NCI-H748 treated with DMSO at 0.1 percent for 48 hours (cell line): ENCODE measurements at regions not wholly inside any gene's neighbourhood (a gene's known extent, or its start where the extent isn't known, plus 50 kb on each side); places are given as distances from the start of the nearest gene placed in this dataset.

Experiments
- DNase-seq: peaks from one replicate; lab custom pipeline; 2025; lab: John Stamatoyannopoulos, UW

DNA sequence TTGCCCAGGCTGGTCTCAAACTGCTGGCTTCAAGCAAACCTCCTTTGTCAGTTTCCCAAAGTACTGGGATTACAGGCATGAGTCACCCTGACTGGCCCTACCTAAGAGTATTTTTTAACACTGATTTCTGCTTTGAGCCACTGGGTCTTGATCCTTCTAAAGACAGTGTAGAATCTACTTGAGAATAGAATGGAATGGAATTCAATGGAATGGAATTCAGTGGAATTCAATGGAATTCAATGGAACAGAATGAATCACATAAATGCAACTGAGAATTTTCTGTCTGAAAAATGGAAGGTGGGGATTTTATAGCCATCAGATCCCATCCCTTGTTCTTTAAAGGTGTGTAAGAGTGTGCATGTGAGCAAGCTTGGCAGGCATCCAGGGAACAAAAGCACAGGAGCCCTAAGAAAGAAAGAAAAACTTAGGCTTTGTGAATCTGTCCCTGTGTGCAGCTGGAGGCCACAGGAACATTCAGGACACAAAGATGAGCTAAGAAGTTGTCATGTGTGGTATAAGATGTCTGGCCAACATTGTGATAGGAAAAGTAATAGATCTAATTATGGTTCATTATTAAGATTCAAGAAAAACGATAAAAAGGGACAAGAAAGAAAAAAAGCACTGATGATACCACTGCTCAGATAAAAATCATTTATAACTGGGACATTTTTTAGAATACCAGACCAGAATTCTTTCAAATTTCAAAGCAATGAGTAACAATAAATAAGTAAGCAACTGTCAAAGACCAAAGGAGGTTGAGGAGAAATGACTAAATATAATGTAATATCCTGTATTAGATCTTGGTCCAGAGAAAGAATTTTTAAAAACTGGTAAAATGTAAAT, 681.0 kb upstream of the GJE1 start:
- DNase-seq: no peak

DNA sequence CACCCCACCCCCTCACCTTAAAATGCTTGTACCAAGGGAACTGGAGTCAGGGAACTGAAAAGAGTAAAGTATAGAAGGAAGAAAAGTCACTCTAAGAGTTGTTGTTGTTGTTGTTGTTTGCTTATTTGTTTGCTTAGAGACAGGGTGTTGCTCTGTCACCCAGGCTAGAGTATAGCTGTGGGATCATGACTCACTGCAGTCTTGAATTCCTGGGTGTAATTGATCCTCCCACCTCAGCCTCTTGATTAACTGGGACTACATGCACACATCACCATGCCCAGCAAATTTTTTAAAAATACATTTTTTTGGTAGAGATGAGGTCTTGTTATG, 681.6 kb upstream of the GJE1 start:
- DNase-seq: no peak

DNA sequence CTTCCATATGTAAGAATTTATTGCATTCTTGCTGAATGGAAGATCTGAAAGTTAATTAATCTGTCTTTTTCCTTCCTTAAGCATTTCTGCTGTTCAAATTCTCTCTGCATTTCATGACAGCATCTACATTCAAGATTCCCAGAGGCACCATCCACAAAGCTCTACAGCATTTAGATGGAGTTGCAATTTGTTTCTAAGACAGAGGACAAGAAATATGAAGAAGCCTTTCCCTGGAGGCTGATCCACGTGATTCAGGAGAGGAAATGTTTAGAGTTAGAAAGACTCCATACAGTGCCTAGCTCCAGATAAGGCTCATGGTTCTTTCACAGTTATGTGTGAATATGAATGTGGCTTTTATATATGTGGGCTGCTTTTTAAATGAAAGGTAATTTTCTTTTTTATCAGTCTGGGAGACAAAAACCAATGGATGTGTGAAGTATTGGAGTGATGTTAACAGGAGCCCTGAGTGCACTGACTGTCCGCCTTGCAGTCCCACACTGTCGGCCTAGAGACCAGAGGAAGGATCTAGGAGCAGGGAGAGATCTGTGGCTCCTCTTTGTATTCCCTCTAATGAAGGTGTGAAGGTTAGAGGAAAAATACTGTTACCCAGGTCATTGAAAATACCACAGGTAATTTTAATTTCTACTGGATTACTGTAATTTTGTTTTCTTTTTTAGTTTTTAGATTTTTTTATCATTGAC, 686.6 kb upstream of the GJE1 start:
- DNase-seq: no peak

DNA sequence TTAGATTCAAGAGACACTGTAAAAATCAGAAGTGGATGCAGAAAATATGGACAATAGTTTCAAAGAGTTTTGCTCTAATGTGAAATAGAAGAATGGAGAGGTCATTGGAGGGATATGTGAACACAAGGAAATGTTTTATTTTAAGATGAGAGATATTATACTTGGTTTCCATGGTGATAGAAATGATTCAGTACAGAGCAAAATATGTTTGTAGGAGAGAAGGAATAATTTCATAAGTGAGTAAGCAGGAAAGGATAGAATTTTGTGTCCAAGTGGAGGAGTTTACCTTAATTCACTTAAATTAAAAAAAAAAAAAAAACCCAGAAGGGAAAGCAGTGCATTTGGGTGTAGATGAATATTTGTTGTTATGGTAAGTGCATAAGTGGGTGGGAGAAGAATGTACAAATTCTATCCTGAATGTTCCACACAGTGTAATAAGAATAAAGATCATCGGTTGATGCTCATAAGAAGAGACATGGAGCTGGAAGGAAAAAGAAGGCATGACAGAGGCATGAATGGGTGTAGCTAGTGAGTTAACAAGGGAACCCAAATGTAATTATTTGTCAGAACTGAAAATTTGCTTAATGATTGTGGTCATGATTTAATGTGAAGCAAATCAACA, 688.9 kb upstream of the GJE1 start:
- DNase-seq: no peak

DNA sequence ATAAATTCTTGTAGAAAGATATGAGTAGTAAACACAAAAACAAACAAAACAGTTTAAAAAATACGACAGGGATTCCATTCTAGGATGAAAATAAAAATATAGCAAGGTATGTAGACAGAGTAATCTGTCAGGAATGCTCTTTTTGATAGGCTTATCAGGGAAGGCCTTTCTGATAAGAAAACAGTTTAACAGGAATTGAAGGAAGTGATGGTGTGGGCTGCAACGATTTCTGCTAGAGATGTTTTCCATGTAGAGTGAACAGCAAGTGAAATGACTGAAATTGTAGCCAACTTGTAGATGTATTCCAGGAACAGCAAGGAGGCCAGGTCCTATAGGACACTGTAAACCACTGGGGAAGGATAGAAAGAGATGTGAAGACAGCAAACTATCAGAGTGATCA, 689.7 kb upstream of the GJE1 start:
- no peak for DNase-seq

DNA sequence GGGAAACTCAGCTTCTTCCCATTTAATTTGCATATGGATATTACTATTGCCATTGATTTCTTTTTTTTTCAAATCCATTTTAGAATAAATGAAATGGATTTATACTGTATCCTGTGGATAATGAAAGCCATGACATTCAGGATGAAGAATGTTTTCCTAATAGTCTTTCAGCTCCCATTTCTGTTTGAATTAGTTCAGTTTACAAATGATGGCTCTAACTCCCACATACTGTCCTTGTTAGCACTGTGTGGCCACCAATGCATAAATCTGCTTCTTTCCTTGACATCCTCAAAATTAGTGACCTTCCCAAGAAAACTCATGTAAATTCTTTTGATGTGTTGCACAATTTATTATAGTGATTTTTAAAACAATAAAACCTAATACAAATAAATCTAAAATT, 693.2 kb upstream of the GJE1 start:
- DNase-seq: no peak

DNA sequence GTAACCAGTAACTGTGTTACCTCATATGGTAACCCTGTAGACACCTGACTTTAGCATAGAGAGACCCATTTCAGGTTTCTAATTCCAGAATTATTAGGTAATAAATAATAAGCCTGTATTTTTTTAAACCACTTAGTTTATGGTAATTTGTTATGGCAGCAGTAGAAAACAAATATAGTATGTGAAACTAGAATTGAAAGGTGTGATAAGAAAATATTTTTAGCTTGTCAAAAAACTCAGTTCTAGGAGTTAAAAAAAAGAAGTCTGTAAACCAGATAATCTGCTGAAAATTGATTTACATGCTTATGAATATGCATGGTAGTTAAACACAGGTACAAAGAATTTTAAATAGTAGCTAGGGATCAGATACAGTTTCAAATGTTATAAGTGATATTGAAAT, 695.0 kb upstream of the GJE1 start:
- DNase-seq: no peak

DNA sequence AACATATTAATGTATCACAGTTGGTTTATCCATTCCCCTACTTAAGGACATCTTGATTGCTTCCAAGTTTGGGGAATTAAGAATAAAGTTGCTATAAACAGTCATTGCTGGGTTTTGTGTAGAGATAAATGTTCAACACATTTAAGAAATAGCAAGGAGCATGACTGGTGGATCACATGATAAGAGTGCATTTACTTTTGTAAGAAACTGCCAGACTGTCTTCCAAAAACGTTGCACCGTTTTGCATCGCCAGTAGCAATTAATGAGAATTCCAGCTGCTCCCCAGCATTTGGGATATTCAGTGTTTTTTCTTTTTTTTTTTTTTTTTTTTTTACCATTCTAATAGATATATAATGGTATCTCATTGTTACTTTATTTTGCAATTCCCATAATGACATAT, 695.7 kb upstream of the GJE1 start:
- DNase-seq: no peak

DNA sequence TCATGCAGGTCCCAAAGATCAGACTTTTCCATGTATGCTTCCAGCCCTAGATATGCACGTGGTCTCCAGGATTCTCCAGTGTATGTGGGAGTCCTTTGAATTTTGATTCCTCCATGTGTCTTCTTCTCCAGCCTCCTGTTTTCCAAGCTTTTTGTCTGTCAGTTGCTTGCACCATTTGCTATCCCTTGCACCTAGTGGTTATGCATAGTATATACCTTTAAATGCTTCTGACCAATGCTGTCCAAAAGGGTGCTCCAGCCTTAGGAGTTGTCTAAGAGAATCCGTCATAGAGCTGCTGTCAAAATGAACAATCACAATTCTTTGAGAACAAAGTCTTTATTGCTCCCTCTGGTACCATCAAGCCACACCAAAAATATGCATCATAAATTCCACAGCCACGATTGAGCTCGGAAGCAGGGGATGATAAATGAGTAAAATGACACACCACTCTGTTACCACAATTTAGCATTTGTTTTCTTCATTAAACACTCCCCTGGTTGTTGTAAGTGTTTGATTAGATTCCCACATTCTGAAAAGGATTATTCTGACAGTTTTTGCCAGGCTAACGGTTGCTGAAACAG, 706.2 kb upstream of the GJE1 start:
- no peak for DNase-seq

DNA sequence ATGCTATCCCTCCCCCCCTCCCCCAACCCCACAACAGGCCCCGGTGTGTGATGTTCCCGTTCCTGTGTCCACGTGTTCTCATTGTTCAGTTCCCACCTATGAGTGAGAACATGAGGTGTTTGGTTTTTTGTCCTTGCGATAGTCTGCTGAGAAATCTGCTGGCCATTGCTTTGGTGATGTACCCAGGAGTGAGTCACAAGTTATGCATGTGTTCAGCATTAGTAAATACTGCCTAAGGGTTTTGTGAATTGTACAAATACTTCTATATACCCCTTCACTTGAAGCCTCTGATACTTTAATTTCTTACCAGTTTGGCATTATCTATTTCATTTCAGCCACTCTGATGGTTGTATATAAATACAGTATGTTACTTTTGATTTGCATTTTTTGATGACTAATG, 711.3 kb upstream of the GJE1 start:
- DNase-seq: no peak

DNA sequence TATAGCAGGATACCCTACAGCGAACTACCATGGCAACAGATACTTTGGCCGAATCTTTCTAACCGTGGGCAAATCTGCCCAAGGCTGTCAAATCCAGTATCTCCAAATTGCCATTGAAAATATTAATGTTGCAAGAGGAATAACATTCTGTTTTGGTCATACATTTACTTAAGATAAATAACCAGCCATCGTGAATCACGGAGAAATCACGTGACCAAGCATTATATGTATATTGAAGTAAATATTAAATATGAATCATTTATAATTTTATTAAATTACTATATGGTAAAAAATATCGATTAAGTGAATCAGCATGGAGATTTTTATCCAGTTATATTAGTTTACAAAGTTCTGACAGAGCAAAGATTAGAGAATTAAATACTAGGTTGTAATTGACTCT, 714.6 kb upstream of the GJE1 start:
- DNase-seq: no peak

DNA sequence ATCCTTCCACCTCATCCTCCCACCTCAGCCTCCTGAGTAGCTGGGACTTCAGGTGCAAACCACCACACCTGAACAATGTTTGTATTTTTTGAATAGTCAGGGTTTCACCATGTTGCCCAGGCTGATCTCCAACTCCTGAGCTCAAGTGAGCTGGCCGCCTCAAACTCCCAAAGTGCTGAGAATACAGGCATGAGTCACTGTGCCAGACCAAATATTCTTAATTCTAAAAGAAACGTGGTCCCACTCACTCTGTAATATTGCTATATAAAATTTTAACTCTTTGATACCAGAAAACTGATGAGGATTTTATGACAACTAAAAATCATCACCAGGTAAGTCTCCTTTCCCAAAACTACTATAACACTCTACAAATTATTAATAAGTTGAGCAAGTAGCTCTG, 716.8 kb upstream of the GJE1 start:
- no peak for DNase-seq

DNA sequence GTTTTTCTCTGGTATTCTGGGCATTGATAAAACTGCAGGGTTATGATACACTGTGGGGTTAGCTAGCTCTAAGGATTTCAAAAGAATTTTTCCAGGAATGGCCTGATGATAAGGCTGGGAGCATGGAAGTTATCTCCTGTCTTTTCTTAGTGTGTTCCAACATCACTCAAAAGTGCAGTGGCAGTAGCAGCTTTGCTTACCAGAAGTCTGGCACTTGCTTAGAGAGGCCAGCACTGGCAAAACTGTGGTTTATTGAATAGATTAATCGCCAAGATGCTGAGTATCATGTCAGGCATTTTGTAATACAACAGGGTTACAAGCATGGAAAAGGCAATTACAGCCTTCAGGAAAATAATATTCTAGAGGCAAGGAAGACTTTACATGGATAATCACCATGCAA, 719.5 kb upstream of the GJE1 start:
- no peak for DNase-seq

DNA sequence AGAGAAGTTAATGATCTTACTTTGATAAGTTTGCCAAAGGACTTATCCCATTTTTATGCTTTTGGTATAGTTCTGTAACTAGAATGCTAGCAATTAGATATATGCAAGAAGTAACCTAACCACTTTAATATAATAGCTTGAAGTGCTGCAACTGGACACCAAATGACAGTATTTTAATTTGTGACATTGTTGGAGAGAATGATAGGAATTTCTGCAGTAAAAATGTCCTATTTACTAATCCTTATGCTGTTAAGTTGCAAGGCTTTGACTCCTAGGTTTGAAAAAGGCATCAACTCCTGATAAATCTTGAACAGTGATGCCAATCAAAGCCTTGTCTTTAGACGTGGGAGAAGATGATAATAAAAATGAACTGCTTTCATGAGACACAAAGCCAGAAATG, 726.0 kb upstream of the GJE1 start:
- no peak for DNase-seq

DNA sequence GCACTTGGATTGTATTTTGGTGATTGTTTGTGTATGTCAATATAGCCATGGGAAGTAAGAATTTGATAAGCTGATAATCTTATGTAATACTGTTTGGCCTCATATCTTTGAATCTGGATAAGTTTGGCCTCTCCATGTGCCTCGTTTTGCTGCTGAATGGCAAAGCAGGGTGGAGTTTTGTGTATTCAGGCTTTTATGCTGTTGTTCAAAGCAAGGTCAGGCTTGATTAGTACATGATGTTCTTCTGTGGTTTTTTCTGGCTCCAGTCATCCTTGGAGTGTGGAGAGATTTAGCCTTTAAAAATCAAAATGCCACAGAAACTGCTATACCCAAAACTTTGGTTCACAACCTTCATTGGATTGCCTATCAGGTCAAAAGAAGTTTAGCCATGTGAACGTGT, 728.9 kb upstream of the GJE1 start:
- no peak for DNase-seq

DNA sequence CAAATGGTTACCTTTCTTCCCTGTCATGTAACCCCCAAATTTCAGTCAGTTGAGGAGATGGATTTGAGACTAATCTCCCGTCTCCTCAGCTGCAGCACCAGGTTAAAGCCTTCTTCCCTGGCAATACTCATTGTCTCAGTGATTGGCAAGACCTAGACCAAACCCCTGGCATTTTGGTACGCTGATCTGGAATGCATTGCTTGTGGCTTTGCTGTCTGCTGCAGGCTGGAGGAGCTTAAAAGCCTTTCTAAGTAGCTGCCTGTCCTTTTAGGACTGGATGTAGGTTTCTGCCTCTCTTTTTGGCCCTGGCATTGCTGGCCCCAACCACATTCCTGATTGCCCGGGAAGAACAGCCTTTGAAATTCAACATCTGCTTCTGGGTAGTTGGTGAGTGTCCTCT, 729.6 kb upstream of the GJE1 start:
- no peak for DNase-seq

DNA sequence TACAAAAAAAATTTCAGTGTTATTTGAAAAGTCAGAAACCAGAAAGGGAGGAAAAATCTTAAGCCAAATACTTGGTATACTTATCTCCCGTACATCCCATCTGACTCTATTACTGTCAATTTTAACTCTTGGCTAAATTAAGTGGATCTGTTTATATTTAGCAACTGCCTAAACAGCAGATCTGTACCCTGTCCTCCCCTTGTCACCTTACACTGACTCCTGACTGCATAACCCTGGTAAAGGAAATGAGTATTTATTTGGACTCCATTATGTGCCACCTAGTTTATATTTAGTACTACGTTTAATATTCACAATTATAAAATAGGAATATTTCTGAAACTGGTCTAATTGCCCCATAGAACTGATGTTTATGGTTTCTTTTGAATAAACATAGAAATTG, 730.2 kb upstream of the GJE1 start:
- no peak for DNase-seq

DNA sequence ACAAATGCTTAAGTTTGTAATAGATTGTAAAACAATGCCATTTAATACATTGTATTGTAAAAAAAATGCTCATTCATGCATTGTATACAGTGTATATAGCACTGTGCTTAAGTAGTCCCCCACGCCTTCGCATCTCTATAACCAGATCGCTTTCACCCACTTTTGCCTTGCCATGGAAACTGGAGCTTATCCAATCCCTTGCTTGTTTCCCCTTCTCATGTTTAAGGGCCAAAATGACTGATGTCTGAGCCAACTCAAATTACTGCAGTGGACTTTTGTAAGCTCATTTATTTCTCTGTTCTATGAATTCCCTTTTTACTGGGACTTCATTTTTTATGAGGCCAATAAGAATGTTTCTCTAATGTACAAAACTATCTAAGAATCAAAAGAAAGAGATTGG, 730.9 kb upstream of the GJE1 start:
- DNase-seq: no peak

DNA sequence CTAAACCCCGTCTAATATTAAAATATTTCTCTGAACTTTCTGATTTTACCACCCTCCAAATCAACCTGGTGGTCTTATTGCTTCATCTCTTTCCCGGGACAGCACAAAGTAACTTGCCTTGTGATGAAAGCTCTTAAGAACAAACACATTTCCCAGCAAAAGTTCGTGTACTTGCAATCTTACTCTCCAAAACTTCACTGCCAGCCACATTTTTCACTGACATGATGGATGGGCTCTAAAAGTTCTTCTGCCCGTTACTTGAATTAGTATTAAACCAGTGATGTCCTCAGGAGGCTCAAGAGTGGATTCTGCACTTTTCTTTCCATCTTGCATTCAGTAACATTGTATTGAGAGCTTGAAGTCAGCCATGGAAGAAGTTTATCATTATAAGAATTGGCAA, 731.6 kb upstream of the GJE1 start:
- DNase-seq: no peak

DNA sequence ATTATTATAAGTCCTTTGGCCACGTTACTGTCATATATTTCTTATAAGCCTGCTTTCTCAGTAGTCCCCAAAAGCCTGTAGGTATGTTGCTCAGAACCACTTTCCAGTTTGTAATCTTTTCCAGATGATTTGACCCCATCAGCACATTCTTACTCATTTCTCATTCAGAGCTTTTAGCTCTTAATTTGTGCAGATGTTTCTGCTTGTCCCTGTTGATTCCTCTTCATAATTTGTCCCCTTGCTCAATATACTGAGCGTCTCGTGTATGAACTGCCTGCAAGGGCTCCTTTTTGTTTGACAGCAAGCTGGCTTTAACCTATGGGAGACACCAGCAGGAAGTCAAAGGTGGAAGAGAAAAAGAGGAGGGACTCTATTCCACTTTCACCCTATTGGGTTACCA, 733.8 kb upstream of the GJE1 start:
- no peak for DNase-seq

DNA sequence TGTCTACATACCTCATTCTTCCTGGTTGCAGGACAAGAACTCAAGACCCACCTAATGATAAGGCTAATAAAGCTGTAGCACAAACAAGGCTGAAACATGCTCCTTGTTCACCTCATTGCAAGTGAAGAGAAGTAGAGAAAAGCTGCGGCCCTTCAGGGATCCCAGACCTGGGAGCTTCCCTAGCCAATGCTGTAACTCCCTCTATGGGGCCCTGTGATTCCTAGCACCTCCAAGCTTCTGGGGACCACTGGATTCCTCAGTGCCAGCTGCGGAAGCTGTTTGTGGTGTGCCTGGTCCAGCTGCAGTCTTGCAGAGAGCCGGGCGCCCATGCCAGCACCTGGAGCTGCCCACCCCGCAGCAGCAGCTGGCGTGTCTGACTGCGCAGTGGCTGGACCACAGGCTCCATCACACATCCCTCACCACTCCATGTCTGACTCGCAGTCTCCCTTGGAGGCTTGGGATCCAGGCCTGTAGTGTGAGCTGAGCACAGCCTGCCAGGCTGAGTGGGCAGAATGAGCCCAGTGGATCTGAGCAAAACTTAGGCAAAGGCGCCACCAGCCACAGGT, 737.2 kb upstream of the GJE1 start:
- DNase-seq: no peak

DNA sequence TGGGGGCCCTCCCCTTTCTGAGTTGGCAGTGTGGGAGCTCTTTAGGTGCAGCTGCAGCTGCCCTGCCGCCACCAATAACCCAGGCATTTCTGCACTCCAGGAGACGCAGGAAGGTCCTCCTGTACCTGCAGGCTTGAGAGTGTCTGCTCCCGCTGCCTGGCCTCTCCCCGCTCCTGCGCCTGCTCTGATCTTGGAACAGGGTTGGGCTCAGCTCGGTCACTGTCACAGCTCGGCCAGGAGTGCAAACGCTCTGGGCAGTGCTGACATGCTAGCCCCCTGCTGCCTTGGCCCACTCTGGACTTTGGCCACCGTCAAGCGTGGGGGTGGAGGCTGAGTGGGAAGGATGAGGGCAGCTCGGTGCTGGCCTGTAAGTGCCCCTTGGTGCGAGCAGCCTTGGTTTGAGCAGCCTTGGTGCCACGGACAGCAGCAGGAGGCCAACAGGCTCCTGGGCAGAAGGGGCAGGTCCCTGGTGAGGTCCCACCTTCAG, 738.1 kb upstream of the GJE1 start:
- DNase-seq: no peak

DNA sequence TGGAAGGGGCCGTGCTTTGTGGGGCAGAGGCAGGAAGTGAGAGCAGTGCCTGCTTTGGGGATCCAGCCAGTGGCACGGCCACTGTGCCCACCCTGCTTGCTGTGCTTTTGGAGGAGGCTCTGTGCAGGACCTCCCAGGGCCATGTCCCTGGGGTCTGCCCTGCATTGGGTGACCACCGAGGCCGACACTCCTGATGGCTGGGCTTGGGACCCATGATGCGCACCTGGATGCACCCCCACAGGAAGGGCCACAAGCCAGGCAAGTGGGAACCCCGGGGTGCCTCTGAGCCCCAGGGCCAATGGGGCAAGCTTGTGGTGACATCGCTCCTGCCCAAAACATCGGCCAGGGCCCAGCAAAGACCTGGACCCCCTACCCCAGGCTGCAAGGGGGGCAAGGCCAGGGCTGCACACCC, 738.6 kb upstream of the GJE1 start:
- no peak for DNase-seq
